HEK293 (cell line): ENCODE measurements at regions not wholly inside any gene's neighbourhood (a gene's known extent, or its start where the extent isn't known, plus 50 kb on each side); places are given as distances from the start of the nearest gene placed in this dataset.

ENCODE experiments used
- BCL11A ChIP-seq: fragments of 450-650 bp; formaldehyde crosslinking; IDR thresholded peaks from 2 replicates; pipeline ENCODE4 v1.5.1; 2016; ENCODE audit warnings: low read depth, missing biosample characterization, missing genetic modification characterization
- ZBTB21 ChIP-seq: fragments of 450-650 bp; formaldehyde crosslinking; IDR thresholded peaks from 2 replicates; pipeline ENCODE4 v1.5.1; 2017; ENCODE audit warnings: missing biosample characterization, missing genetic modification characterization
- ZNF248 ChIP-seq: fragments of 450-650 bp; formaldehyde crosslinking; IDR thresholded peaks from 2 replicates; pipeline ENCODE4 v1.5.1; 2017; ENCODE audit warnings: missing biosample characterization, missing genetic modification characterization
- ZNF530 ChIP-seq: fragments of 450-650 bp; formaldehyde crosslinking; IDR thresholded peaks from 2 replicates; pipeline ENCODE4 v1.5.1; 2016; ENCODE audit warnings: low read depth, missing biosample characterization, missing genetic modification characterization
- ZSCAN23 ChIP-seq: fragments of 450-650 bp; formaldehyde crosslinking; IDR thresholded peaks from 2 replicates; pipeline ENCODE4 v1.5.1; 2016; ENCODE audit warnings: missing biosample characterization, missing genetic modification characterization
- TF ChIP-seq, protein P1 (sequence below): fragments of 450-650 bp; formaldehyde crosslinking; IDR thresholded peaks from 2 replicates; pipeline ENCODE4 v1.5.1; 2016; ENCODE audit warnings: missing biosample characterization, missing genetic modification characterization
- TF ChIP-seq, protein P2 (sequence below): fragments of 450-650 bp; formaldehyde crosslinking; IDR thresholded peaks from 2 replicates; pipeline ENCODE4 v1.5.1; 2016; ENCODE audit warnings: missing biosample characterization, missing genetic modification characterization
- TF ChIP-seq, protein P3 (sequence below): fragments of 450-650 bp; formaldehyde crosslinking; conservative IDR thresholded peaks from 2 replicates; pipeline ENCODE4 v1.5.1; 2016; ENCODE audit warnings: low read depth, missing biosample characterization, missing genetic modification characterization
- TF ChIP-seq, protein P4 (sequence below): sonication (generic); formaldehyde crosslinking; IDR thresholded peaks from 2 replicates; pipeline ENCODE4 v1.8.1; 2022; ENCODE audit warnings: mild to moderate bottlenecking, moderate library complexity, missing genetic modification reagents

DNA sequence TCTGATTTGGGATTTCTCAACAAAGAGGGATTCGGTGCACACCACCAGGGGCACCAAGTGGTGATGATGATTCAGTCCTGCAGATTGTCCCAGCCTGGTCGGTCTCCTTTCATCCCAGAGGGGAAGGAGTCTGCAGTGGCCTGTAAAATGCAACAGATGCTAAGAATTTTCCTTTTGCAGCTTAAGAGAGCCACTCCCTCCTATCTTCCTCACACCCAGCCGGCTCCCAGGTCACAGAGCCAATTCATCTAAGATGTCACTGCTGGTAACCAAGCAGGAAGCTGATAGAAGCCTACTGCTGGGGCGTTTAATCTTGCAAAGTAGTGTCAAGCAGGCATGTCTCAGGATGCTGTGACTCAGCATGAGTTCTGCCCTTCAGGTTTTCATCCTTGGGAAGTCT is 203.8 kb upstream of the LRFN2 start:
- TF ChIP-seq BCL11A (tag by site-specific recombination) (no peak), ZSCAN23 (tag by site-specific recombination) (no peak), ZNF530 (tag by site-specific recombination) (no peak), ZNF248 (tag by site-specific recombination) (no peak), ZBTB21 (tag by site-specific recombination) (no peak)
- TF ChIP-seq, protein P1, sequence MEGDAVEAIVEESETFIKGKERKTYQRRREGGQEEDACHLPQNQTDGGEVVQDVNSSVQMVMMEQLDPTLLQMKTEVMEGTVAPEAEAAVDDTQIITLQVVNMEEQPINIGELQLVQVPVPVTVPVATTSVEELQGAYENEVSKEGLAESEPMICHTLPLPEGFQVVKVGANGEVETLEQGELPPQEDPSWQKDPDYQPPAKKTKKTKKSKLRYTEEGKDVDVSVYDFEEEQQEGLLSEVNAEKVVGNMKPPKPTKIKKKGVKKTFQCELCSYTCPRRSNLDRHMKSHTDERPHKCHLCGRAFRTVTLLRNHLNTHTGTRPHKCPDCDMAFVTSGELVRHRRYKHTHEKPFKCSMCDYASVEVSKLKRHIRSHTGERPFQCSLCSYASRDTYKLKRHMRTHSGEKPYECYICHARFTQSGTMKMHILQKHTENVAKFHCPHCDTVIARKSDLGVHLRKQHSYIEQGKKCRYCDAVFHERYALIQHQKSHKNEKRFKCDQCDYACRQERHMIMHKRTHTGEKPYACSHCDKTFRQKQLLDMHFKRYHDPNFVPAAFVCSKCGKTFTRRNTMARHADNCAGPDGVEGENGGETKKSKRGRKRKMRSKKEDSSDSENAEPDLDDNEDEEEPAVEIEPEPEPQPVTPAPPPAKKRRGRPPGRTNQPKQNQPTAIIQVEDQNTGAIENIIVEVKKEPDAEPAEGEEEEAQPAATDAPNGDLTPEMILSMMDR (tag by site-specific recombination), result no peak
- TF ChIP-seq, protein P2, sequence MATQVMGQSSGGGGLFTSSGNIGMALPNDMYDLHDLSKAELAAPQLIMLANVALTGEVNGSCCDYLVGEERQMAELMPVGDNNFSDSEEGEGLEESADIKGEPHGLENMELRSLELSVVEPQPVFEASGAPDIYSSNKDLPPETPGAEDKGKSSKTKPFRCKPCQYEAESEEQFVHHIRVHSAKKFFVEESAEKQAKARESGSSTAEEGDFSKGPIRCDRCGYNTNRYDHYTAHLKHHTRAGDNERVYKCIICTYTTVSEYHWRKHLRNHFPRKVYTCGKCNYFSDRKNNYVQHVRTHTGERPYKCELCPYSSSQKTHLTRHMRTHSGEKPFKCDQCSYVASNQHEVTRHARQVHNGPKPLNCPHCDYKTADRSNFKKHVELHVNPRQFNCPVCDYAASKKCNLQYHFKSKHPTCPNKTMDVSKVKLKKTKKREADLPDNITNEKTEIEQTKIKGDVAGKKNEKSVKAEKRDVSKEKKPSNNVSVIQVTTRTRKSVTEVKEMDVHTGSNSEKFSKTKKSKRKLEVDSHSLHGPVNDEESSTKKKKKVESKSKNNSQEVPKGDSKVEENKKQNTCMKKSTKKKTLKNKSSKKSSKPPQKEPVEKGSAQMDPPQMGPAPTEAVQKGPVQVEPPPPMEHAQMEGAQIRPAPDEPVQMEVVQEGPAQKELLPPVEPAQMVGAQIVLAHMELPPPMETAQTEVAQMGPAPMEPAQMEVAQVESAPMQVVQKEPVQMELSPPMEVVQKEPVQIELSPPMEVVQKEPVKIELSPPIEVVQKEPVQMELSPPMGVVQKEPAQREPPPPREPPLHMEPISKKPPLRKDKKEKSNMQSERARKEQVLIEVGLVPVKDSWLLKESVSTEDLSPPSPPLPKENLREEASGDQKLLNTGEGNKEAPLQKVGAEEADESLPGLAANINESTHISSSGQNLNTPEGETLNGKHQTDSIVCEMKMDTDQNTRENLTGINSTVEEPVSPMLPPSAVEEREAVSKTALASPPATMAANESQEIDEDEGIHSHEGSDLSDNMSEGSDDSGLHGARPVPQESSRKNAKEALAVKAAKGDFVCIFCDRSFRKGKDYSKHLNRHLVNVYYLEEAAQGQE (tag by site-specific recombination), result no peak
- TF ChIP-seq, protein P3, sequence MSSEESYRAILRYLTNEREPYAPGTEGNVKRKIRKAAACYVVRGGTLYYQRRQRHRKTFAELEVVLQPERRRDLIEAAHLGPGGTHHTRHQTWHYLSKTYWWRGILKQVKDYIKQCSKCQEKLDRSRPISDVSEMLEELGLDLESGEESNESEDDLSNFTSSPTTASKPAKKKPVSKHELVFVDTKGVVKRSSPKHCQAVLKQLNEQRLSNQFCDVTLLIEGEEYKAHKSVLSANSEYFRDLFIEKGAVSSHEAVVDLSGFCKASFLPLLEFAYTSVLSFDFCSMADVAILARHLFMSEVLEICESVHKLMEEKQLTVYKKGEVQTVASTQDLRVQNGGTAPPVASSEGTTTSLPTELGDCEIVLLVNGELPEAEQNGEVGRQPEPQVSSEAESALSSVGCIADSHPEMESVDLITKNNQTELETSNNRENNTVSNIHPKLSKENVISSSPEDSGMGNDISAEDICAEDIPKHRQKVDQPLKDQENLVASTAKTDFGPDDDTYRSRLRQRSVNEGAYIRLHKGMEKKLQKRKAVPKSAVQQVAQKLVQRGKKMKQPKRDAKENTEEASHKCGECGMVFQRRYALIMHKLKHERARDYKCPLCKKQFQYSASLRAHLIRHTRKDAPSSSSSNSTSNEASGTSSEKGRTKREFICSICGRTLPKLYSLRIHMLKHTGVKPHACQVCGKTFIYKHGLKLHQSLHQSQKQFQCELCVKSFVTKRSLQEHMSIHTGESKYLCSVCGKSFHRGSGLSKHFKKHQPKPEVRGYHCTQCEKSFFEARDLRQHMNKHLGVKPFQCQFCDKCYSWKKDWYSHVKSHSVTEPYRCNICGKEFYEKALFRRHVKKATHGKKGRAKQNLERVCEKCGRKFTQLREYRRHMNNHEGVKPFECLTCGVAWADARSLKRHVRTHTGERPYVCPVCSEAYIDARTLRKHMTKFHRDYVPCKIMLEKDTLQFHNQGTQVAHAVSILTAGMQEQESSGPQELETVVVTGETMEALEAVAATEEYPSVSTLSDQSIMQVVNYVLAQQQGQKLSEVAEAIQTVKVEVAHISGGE (tag by site-specific recombination), result no peak
- TF ChIP-seq, protein P4, sequence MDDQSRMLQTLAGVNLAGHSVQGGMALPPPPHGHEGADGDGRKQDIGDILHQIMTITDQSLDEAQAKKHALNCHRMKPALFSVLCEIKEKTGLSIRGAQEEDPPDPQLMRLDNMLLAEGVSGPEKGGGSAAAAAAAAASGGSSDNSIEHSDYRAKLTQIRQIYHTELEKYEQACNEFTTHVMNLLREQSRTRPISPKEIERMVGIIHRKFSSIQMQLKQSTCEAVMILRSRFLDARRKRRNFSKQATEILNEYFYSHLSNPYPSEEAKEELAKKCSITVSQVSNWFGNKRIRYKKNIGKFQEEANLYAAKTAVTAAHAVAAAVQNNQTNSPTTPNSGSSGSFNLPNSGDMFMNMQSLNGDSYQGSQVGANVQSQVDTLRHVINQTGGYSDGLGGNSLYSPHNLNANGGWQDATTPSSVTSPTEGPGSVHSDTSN (CRISPR knock-in tag), result no peak
